Nephron (organoid): ENCODE measurements at regions not wholly inside any gene's neighbourhood (a gene's known extent, or its start where the extent isn't known, plus 50 kb on each side); places are given as distances from the start of the nearest gene placed in this dataset.

ENCODE experiments used
- H3K27ac Mint-ChIP-seq, 3 experiments: 2 replicates each; pipeline ENCODE4 v1.8.0; 2020; ENCODE audit warnings: mixed read lengths in 3 of 3, mild to moderate bottlenecking in 2 of 3, moderate library complexity in 1 of 3
- H3K27me3 Mint-ChIP-seq: 2 replicates; pipeline ENCODE4 v1.8.0; 2021; ENCODE audit warnings: low read depth, mild to moderate bottlenecking, moderate library complexity, mixed read lengths
- H3K36me3 Mint-ChIP-seq: 2 replicates; pipeline ENCODE4 v1.8.0; 2020; ENCODE audit warnings: low read depth, mixed read lengths
- H3K4me1 Mint-ChIP-seq: 2 replicates; pipeline ENCODE4 v1.8.0; 2020; ENCODE audit warnings: mixed read lengths
- H3K4me3 Mint-ChIP-seq, 3 experiments: 2 replicates each; pipeline ENCODE4 v1.8.0; 2020; ENCODE audit warnings: mild to moderate bottlenecking in 3 of 3, mixed read lengths in 3 of 3, moderate library complexity in 2 of 3
- H3K9me3 Mint-ChIP-seq: 2 replicates; pipeline ENCODE4 v1.8.0; 2020; ENCODE audit warnings: mixed read lengths
- TF ChIP-seq, protein P1 (sequence below), 3 experiments: fragments of 200-600 bp; sonication (generic); IDR thresholded peaks; one replicate each; pipeline ENCODE4 v1.5.0; 2021; ENCODE audit warnings: antibody characterized with exemption in 3 of 3; ENCODE audit not compliant: unreplicated experiment in 3 of 3

DNA sequence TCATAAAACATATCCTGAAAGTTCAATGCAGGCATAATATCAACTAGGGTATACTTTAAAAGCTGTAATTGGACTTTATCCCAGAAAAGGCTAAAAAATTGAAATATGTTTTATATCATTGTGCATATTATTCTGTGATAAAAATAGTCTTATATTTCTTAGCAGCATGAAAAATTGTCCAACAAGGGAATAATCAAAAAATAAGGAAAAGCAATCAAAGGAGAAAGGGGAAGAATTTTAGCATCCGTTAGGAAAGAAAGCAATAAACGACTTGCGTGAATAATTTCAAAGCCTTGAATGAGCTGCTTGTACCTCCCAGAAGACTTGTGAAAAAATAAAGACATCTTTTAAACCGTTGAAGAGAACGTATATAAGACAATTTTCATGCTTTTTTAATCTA, 1369.8 kb upstream of the GBE1 start:
- H3K4me1 Mint-ChIP-seq = peaks cover 6% of the 10 kb centered on the region
- H3K36me3 Mint-ChIP-seq = no peaks in the 10 kb centered on the region
- no peaks in the 10 kb centered on the region for H3K27me3 Mint-ChIP-seq
- H3K4me3 Mint-ChIP-seq = no peak overlapping the region
- H3K9me3 Mint-ChIP-seq = no peaks in the 10 kb centered on the region
- TF ChIP-seq, protein P1, sequence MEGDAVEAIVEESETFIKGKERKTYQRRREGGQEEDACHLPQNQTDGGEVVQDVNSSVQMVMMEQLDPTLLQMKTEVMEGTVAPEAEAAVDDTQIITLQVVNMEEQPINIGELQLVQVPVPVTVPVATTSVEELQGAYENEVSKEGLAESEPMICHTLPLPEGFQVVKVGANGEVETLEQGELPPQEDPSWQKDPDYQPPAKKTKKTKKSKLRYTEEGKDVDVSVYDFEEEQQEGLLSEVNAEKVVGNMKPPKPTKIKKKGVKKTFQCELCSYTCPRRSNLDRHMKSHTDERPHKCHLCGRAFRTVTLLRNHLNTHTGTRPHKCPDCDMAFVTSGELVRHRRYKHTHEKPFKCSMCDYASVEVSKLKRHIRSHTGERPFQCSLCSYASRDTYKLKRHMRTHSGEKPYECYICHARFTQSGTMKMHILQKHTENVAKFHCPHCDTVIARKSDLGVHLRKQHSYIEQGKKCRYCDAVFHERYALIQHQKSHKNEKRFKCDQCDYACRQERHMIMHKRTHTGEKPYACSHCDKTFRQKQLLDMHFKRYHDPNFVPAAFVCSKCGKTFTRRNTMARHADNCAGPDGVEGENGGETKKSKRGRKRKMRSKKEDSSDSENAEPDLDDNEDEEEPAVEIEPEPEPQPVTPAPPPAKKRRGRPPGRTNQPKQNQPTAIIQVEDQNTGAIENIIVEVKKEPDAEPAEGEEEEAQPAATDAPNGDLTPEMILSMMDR (IDR thresholded peaks at IDR 0.05; ENCODE audit: unreplicated experiment in 3 of 3) = no peak
- H3K27ac Mint-ChIP-seq = no peak overlapping the region

DNA sequence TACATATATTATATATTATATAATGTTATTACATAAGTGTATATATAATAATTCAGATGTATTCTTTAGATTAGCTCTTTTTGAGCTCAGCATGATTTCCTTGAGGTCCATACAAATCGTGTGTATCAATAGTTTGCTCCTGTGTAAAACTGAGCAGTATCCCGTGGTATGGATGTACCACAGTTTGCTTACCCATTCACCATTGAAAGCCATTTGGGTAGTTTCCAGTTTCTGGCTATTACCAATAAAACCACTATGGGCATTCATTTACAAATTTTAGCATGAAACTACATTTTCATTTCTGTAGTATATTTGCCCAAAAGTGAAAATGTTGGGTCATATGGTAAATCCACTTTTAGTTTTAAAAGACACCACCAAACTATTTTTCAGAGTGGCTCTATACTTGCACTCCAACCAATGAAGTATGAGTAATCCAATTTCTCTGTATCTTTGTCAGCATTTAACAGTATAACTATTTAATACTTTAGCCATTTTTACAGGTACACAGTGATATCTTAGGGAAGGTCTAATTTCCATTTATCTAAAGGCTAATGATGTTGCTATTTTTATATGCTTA, 1361.4 kb upstream of the GBE1 start:
- TF ChIP-seq, protein P1 (IDR thresholded peaks at IDR 0.05; ENCODE audit: unreplicated experiment in 3 of 3) = no peak
- Mint-ChIP-seq H3K36me3 (no peaks in the 10 kb centered on the region), H3K4me3 (no peak overlapping the region), H3K4me1 (no peaks in the 10 kb centered on the region), H3K27me3 (no peaks in the 10 kb centered on the region), H3K9me3 (no peaks in the 10 kb centered on the region), H3K27ac (no peak overlapping the region)

DNA sequence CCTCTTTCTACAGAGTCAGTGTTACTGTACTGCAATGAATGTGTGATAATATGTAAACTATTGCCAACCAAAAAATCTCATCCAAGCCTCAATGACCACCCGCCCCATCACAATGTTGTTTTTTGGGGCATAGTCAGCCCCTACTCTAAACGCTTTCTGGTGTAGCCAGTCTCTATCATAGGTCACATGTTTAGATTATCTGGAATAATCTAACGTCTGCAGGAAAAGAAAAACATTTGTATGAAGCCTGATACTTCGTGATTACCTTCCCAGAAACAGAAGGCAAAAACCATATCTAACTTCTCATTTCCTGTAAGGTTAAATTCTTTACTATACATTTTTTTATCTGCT, 1331.8 kb upstream of the GBE1 start:
- no peak overlapping the region for H3K4me3 Mint-ChIP-seq
- H3K9me3 Mint-ChIP-seq = no peaks in the 10 kb centered on the region
- no peaks in the 10 kb centered on the region for H3K36me3 Mint-ChIP-seq
- TF ChIP-seq, protein P1 (IDR thresholded peaks at IDR 0.05; ENCODE audit: unreplicated experiment in 3 of 3) = no peak
- H3K27me3 Mint-ChIP-seq = no peaks in the 10 kb centered on the region
- H3K4me1 Mint-ChIP-seq = no peaks in the 10 kb centered on the region
- peak overlapping the region in 1 of 3 experiments; percentile 17 for H3K27ac Mint-ChIP-seq

DNA sequence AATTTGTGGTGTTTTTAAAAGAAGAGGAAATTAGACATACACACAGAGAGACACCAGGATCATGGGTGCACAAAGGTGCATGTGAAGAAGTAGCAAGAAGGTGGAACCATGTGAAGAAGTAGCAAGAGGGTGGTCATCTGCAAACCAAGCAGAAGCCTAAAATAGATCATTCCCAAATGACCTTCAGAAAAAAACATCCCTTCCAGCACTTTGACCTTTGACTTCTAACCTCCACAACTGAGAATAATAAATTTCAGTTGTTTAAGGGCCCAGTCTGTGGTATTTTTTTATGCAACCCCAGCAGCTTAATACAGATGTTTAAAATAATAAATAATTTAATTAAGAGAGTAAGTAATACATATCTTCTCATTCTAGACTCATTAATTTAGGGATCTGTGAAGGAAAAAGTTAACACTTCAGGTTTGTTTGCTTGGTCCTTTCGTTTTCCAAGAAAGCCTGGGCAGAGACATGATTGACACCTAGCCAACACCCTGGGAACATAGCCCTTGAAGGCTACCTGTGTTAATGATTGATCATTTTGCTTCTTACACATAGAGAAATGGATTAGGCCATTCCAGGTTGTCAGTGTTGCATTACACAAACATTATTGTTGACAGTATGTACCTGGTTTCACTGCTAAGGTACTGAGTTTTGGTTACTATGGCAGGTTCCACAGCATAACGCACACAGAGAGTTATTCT, 1331.2 kb upstream of the GBE1 start:
- H3K9me3 Mint-ChIP-seq = no peaks in the 10 kb centered on the region
- TF ChIP-seq, protein P1 (IDR thresholded peaks at IDR 0.05; ENCODE audit: unreplicated experiment in 3 of 3) = no peak
- H3K27me3 Mint-ChIP-seq = no peaks in the 10 kb centered on the region
- H3K4me1 Mint-ChIP-seq = no peaks in the 10 kb centered on the region
- H3K36me3 Mint-ChIP-seq = no peaks in the 10 kb centered on the region
- H3K4me3 Mint-ChIP-seq = no peak overlapping the region
- H3K27ac Mint-ChIP-seq = peak overlapping the region in 1 of 3 experiments; percentile 17

DNA sequence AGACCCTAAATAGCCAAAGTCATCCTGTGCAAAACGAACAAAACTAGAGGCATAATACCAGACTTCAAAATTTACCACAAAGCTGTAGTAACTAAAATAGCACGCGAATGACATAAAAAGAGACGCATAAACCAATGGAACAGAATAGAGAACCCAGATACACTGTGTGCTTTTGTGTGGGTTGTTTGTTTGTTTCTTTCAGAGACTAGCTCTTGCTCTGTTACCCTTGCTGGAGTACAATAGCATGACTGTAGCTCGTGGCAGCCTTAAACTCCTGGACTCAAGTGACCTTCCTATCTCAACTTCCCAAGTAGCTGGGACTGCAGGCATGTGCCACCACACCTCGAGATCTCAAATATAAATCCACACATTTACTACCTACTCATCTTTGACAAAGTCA, 1314.6 kb upstream of the GBE1 start:
- Mint-ChIP-seq H3K4me3 (no peak overlapping the region), H3K27me3 (no peaks in the 10 kb centered on the region), H3K36me3 (no peaks in the 10 kb centered on the region)

More for the DNA sequence above, 1314.6 kb upstream of the GBE1 start:
- TF ChIP-seq, protein P1 (IDR thresholded peaks at IDR 0.05; ENCODE audit: unreplicated experiment in 3 of 3) = no peak
- no peaks in the 10 kb centered on the region for H3K4me1 Mint-ChIP-seq
- no peak overlapping the region for H3K27ac Mint-ChIP-seq
- no peaks in the 10 kb centered on the region for H3K9me3 Mint-ChIP-seq
